ENCODE measurements at regions not wholly inside any gene's neighbourhood (a gene's known extent, or its start where the extent isn't known, plus 50 kb on each side); places are given as distances from the start of the nearest gene placed in this dataset.

DNA sequence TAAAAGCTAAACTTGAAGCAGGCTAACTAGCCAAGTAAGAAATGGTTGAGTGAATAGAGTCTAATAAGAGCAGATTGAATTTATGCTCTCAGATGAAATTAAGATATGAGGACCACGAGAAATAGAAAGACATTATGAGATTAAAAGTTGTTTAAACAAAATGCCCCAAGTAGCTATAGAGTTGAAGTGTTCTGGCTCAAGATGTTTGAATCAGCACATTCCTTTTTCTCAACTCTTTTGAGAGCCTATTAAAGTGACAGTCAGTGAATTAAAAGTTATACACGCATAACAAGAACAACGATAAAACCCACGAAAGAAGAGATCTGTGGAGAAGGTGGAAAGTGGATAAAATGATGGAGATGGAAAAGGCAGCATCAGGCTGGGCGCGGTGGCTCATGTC, 322.2 kb upstream of the ANKRD30A start:
- peaks cover 39% of the 10 kb centered on the region for H3K9me3 ChIP-seq
- no peak overlapping the region for H3K4me3 ChIP-seq
- intact Hi-C loops (cut with DNase I, micrococcal nuclease): no loop called here
- TF ChIP-seq, protein P1, sequence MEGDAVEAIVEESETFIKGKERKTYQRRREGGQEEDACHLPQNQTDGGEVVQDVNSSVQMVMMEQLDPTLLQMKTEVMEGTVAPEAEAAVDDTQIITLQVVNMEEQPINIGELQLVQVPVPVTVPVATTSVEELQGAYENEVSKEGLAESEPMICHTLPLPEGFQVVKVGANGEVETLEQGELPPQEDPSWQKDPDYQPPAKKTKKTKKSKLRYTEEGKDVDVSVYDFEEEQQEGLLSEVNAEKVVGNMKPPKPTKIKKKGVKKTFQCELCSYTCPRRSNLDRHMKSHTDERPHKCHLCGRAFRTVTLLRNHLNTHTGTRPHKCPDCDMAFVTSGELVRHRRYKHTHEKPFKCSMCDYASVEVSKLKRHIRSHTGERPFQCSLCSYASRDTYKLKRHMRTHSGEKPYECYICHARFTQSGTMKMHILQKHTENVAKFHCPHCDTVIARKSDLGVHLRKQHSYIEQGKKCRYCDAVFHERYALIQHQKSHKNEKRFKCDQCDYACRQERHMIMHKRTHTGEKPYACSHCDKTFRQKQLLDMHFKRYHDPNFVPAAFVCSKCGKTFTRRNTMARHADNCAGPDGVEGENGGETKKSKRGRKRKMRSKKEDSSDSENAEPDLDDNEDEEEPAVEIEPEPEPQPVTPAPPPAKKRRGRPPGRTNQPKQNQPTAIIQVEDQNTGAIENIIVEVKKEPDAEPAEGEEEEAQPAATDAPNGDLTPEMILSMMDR (IDR thresholded peaks at IDR 0.05): no peak
- no peaks in the 10 kb centered on the region for H3K36me3 ChIP-seq (ENCODE audit: low read depth)
- ATAC-seq (no peak), DNase-seq (no peak)
- H3K4me1 ChIP-seq (ENCODE audit: low read depth): no peaks in the 10 kb centered on the region

GRCh38 chr10:36802490-36803153, 322.8 kb upstream of the ANKRD30A start:
- Histone ChIP-seq H3K4me3 (no peak overlapping the region), H3K36me3 (ENCODE audit: low read depth) (no peaks in the 10 kb centered on the region), H3K9me3 (peaks cover 41% of the 10 kb centered on the region), H3K4me1 (ENCODE audit: low read depth) (no peaks in the 10 kb centered on the region)
- DNase-seq: no peak
- no peak for ATAC-seq
- TF ChIP-seq, protein P1 (IDR thresholded peaks at IDR 0.05): no peak
- intact Hi-C loops (cut with DNase I, micrococcal nuclease): no loop called here

DNA sequence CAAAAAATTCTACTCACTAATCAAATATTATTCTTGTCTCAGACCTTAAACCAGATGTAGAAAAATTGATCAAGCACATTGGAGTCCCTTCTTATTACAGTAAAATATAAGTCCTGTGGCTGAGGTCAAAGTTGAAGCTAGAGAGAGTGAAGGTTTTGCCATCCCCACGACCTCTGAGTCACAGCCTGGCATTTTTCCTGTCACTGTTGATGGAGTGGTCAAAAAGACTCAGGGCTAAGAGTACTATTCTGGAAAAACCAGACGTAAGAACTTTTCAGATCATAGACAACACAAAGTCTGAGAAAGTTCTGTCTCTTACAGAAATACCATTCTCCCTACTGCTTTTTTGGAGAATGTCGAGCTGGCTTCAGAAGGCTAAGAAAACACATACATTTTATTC, 323.7 kb upstream of the ANKRD30A start:
- ATAC-seq (no peak), DNase-seq (no peak)
- TF ChIP-seq, protein P1 (IDR thresholded peaks at IDR 0.05): no peak
- intact Hi-C loops (cut with DNase I, micrococcal nuclease): no loop called here
- no peaks in the 10 kb centered on the region for H3K36me3 ChIP-seq (ENCODE audit: low read depth)
- H3K9me3 ChIP-seq: peaks cover 45% of the 10 kb centered on the region
- no peaks in the 10 kb centered on the region for H3K4me1 ChIP-seq (ENCODE audit: low read depth)
- H3K4me3 ChIP-seq: no peak overlapping the region

GRCh38 chr10:36794981-36795380, 330.4 kb upstream of the ANKRD30A start:
- Histone ChIP-seq H3K9me3 (peaks cover 52% of the 10 kb centered on the region), H3K4me3 (no peak overlapping the region), H3K36me3 (ENCODE audit: low read depth) (no peaks in the 10 kb centered on the region), H3K4me1 (ENCODE audit: low read depth) (no peaks in the 10 kb centered on the region)
- no peak for ATAC-seq
- DNase-seq: no peak
- TF ChIP-seq, protein P1 (IDR thresholded peaks at IDR 0.05): no peak
- intact Hi-C loops (cut with DNase I, micrococcal nuclease): no loop called here

DNA sequence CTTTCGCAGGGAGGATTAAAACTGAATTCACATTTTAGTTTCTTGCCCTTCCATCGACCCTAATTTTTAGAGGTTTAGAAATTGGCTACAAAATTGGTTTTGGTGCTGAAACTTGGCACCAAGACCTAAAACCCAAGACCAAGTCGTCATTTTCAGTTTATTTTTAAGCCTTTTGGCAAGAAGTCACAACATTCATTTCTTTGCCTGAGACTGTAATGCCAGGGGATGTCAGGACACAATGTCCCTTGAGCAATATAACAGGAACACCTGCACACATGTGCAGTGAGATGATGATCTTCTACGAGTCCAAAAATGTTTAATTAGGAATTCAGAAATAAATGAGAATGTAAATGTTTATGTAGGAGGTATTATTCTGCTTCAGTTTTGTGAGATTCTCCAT, 335.4 kb upstream of the ANKRD30A start:
- intact Hi-C loops (cut with DNase I, micrococcal nuclease): no loop called here

More for the DNA sequence above, 335.4 kb upstream of the ANKRD30A start:
- H3K9me3 ChIP-seq: peaks cover 39% of the 10 kb centered on the region
- no peak overlapping the region for H3K4me3 ChIP-seq
- H3K36me3 ChIP-seq (ENCODE audit: low read depth): no peaks in the 10 kb centered on the region
- no peak for DNase-seq
- no peaks in the 10 kb centered on the region for H3K4me1 ChIP-seq (ENCODE audit: low read depth)
- TF ChIP-seq, protein P1 (IDR thresholded peaks at IDR 0.05): no peak
- no peak for ATAC-seq
